ENCODE measurements at regions not wholly inside any gene's neighbourhood (a gene's known extent, or its start where the extent isn't known, plus 50 kb on each side); places are given as distances from the start of the nearest gene placed in this dataset.

- TF ChIP-seq CTCF (conservative IDR thresholded peaks at IDR 0.05): no peak
- Mint-ChIP-seq H3K27me3 (ENCODE audit: low read depth) (no peaks in the 10 kb centered on the region), H3K36me3 (ENCODE audit: insufficient read depth in 1 of 3, low read depth in 3 of 3) (no peaks in the 10 kb centered on the region; a peak in 1 of 7 replicates), H3K4me3 (no peak overlapping the region), H3K27ac (no peak overlapping the region; a peak in 1 of 7 replicates), H3K4me1 (peaks cover 23 to 25% of the 10 kb centered on the region in 2 experiments), H3K9me3 (no peaks in the 10 kb centered on the region; a peak in 1 of 5 replicates)
- Histone ChIP-seq H3K56ac (ENCODE audit: insufficient read length, low read depth, low read length) (no peak overlapping the region), H2BK5ac (ENCODE audit: insufficient read length, low read length) (no peak overlapping the region), H2BK120ac (ENCODE audit: low read depth, low read length, poor library complexity, severe bottlenecking) (no peak overlapping the region), H4K91ac (ENCODE audit: insufficient read length, low read depth, low read length) (no peak overlapping the region), H3K27ac (ENCODE audit: insufficient read length, low read depth, low read length) (no peak overlapping the region), H3K79me1 (ENCODE audit: insufficient read depth, low read depth, low read length, poor library complexity, severe bottlenecking) (no peaks in the 10 kb centered on the region), H2BK20ac (ENCODE audit: low read depth, low read length, poor library complexity, severe bottlenecking) (no peak overlapping the region), H2AK5ac (ENCODE audit: insufficient read length, low read length) (no peak overlapping the region), H2BK12ac (ENCODE audit: insufficient read length, low read depth, low read length) (no peak overlapping the region), H3K23ac (ENCODE audit: insufficient read length, low read depth, low read length) (no peak overlapping the region), H3K79me2 (ENCODE audit: insufficient read depth, low read length) (no peaks in the 10 kb centered on the region), H3K4ac (ENCODE audit: low read depth, low read length) (no peak overlapping the region), H3K4me1 (ENCODE audit: insufficient read depth, low read length) (no peaks in the 10 kb centered on the region; the same call in 1 of the 2 replicates), H2BK15ac (ENCODE audit: low read depth, low read length) (no peak overlapping the region), H3K18ac (ENCODE audit: insufficient read length, low read depth, low read length) (no peak overlapping the region), H2AFZ (ENCODE audit: low read length) (no peak overlapping the region), H3K14ac (ENCODE audit: insufficient read depth, low read length) (no peak overlapping the region), H3K9me3 (ENCODE audit: control insufficient read depth, low read depth, low read length) (no peaks in the 10 kb centered on the region), H4K5ac (ENCODE audit: insufficient read length, low read depth, low read length) (no peak overlapping the region), H3K27me3 (ENCODE audit: insufficient read depth, low read length) (no peaks in the 10 kb centered on the region; the same call in 1 of the 2 replicates), H4K20me1 (ENCODE audit: control insufficient read depth, insufficient read depth, insufficient read length) (no peaks in the 10 kb centered on the region), H4K8ac (replicated peaks; ENCODE audit: insufficient read length, low read depth, low read length) (no peak overlapping the region), H3K23me2 (ENCODE audit: insufficient read length, low read depth, low read length, poor library complexity, severe bottlenecking) (no peaks in the 10 kb centered on the region), H3K4me2 (ENCODE audit: insufficient read depth, insufficient read length, low read length) (no peak overlapping the region), H3T11ph (ENCODE audit: low read length) (no peak overlapping the region), H3K9ac (ENCODE audit: extremely low read depth, insufficient read length, low read length) (no peak overlapping the region)
- no peak for DNase-seq
- no CpG with 5 or more reads among the region's 4 CpGs for WGBS (ENCODE audit: extremely low coverage, insufficient read length, low lambda C conversion rate)
Observed at GRCh38 chr11:111049131-111049530, 196.4 kb upstream of the POU2AF2 start.
